ENCODE measurements at regions not wholly inside any gene's neighbourhood (a gene's known extent, or its start where the extent isn't known, plus 50 kb on each side); places are given as distances from the start of the nearest gene placed in this dataset.
A peak's percentile ranks its signal among the peaks of the same experiment; 100 is the strongest.

- DNase-seq (no peak), ATAC-seq (ENCODE audit: insufficient read depth, low read depth) (peak; percentile 60)
- H3K79me2 ChIP-seq (ENCODE audit: insufficient read depth, low read length) = no peaks in the 10 kb centered on the region
- H3K27me3 ChIP-seq (ENCODE audit: insufficient read depth, low read length, poor library complexity) = no peaks in the 10 kb centered on the region
- no peaks in the 10 kb centered on the region for H3K4me1 ChIP-seq (ENCODE audit: insufficient read depth, low read length)
- TF ChIP-seq, protein P1, sequence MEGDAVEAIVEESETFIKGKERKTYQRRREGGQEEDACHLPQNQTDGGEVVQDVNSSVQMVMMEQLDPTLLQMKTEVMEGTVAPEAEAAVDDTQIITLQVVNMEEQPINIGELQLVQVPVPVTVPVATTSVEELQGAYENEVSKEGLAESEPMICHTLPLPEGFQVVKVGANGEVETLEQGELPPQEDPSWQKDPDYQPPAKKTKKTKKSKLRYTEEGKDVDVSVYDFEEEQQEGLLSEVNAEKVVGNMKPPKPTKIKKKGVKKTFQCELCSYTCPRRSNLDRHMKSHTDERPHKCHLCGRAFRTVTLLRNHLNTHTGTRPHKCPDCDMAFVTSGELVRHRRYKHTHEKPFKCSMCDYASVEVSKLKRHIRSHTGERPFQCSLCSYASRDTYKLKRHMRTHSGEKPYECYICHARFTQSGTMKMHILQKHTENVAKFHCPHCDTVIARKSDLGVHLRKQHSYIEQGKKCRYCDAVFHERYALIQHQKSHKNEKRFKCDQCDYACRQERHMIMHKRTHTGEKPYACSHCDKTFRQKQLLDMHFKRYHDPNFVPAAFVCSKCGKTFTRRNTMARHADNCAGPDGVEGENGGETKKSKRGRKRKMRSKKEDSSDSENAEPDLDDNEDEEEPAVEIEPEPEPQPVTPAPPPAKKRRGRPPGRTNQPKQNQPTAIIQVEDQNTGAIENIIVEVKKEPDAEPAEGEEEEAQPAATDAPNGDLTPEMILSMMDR (IDR thresholded peaks at IDR 0.05; ENCODE audit: borderline replicate concordance, extremely low read depth, low read length, poor library complexity, severe bottlenecking) = no peak
- no peak for TF ChIP-seq EZH2 (IDR thresholded peaks at IDR 0.05; ENCODE audit: borderline replicate concordance, low read depth, low read length, severe bottlenecking)
- no peaks in the 10 kb centered on the region for H4K20me1 ChIP-seq (ENCODE audit: insufficient read depth, low read length)
- H3K36me3 ChIP-seq (ENCODE audit: insufficient read depth, low read length) = no peaks in the 10 kb centered on the region
- no peak overlapping the region for H3K4me2 ChIP-seq (ENCODE audit: insufficient read depth, low read length)
- H3K9me3 ChIP-seq (ENCODE audit: insufficient read depth, low read length, severe bottlenecking) = no peaks in the 10 kb centered on the region
- no peak overlapping the region for H3K9ac ChIP-seq (ENCODE audit: low read depth, low read length)
- no peak overlapping the region for H2AFZ ChIP-seq (ENCODE audit: low read depth, low read length)
- no peak overlapping the region for H3K27ac ChIP-seq (ENCODE audit: low read length)
- H3K4me3 ChIP-seq (ENCODE audit: low read depth in 1 of 2, low read length in 2 of 2) = no peak overlapping the region
These were observed 611.9 kb upstream of the ADAMTS5 start for GRCh38 chr21:27578741-27579265.

GRCh38 chr21:27572696-27573095, 605.8 kb upstream of the ADAMTS5 start:
- TF ChIP-seq, protein P1 (IDR thresholded peaks at IDR 0.05; ENCODE audit: borderline replicate concordance, extremely low read depth, low read length, poor library complexity, severe bottlenecking) = no peak
- TF ChIP-seq EZH2 (IDR thresholded peaks at IDR 0.05; ENCODE audit: borderline replicate concordance, low read depth, low read length, severe bottlenecking) = no peak
- Histone ChIP-seq H3K27ac (ENCODE audit: low read length) (no peak overlapping the region), H3K27me3 (ENCODE audit: insufficient read depth, low read length, poor library complexity) (no peaks in the 10 kb centered on the region), H3K4me1 (ENCODE audit: insufficient read depth, low read length) (no peaks in the 10 kb centered on the region), H4K20me1 (ENCODE audit: insufficient read depth, low read length) (no peaks in the 10 kb centered on the region), H3K9ac (ENCODE audit: low read depth, low read length) (no peak overlapping the region), H3K36me3 (ENCODE audit: insufficient read depth, low read length) (no peaks in the 10 kb centered on the region), H3K4me2 (ENCODE audit: insufficient read depth, low read length) (no peak overlapping the region), H2AFZ (ENCODE audit: low read depth, low read length) (no peak overlapping the region), H3K79me2 (ENCODE audit: insufficient read depth, low read length) (no peaks in the 10 kb centered on the region), H3K4me3 (ENCODE audit: low read depth in 1 of 2, low read length in 2 of 2) (no peak overlapping the region), H3K9me3 (ENCODE audit: insufficient read depth, low read length, severe bottlenecking) (no peaks in the 10 kb centered on the region)
- DNase-seq (no peak), ATAC-seq (ENCODE audit: insufficient read depth, low read depth) (no peak)

- Histone ChIP-seq H3K27ac (ENCODE audit: low read length) (no peak overlapping the region), H3K9ac (ENCODE audit: low read depth, low read length) (no peak overlapping the region), H4K20me1 (ENCODE audit: insufficient read depth, low read length) (no peaks in the 10 kb centered on the region), H3K36me3 (ENCODE audit: insufficient read depth, low read length) (no peaks in the 10 kb centered on the region), H2AFZ (ENCODE audit: low read depth, low read length) (no peak overlapping the region), H3K4me2 (ENCODE audit: insufficient read depth, low read length) (no peak overlapping the region), H3K4me1 (ENCODE audit: insufficient read depth, low read length) (no peaks in the 10 kb centered on the region), H3K4me3 (ENCODE audit: low read depth in 1 of 2, low read length in 2 of 2) (no peak overlapping the region), H3K27me3 (ENCODE audit: insufficient read depth, low read length, poor library complexity) (no peaks in the 10 kb centered on the region), H3K9me3 (ENCODE audit: insufficient read depth, low read length, severe bottlenecking) (no peaks in the 10 kb centered on the region), H3K79me2 (ENCODE audit: insufficient read depth, low read length) (no peaks in the 10 kb centered on the region)
- DNase-seq (no peak), ATAC-seq (ENCODE audit: insufficient read depth, low read depth) (no peak)
- no peak for TF ChIP-seq EZH2 (IDR thresholded peaks at IDR 0.05; ENCODE audit: borderline replicate concordance, low read depth, low read length, severe bottlenecking)
- TF ChIP-seq, protein P1 (IDR thresholded peaks at IDR 0.05; ENCODE audit: borderline replicate concordance, extremely low read depth, low read length, poor library complexity, severe bottlenecking) = no peak
These were observed 604.8 kb upstream of the ADAMTS5 start for GRCh38 chr21:27571706-27572105.
